ENCODE measurements at regions not wholly inside any gene's neighbourhood (a gene's known extent, or its start where the extent isn't known, plus 50 kb on each side); places are given as distances from the start of the nearest gene placed in this dataset.

DNA sequence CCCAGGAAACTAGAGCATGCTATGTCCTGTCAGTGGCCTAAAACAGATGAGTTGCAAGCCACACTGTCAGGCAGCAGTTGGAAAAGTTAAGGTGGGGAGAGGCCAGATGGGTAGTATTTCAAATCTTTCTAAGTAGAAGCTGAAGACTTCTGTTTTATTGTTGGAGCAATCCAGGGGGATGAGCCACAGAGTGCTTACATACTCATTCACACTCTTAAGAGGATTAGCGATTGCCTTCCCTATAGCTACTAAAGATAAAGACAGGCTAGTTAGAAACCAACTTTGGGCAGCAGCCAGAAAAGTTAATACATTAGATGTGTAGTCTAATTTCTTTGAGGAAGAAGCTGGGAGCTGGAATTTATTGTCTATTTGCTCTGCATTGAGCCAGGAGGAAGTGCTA lies 61.7 kb upstream of the ELAVL2 start:
- H3K9me3 ChIP-seq = no peaks in the 10 kb centered on the region
- no peaks in the 10 kb centered on the region for H3K36me3 ChIP-seq
- H3K4me3 ChIP-seq (replicated peaks in 1 of 3) = no peak overlapping the region
- intact Hi-C loops (cut with DNase I) = no loop called here
- TF ChIP-seq, protein P1, sequence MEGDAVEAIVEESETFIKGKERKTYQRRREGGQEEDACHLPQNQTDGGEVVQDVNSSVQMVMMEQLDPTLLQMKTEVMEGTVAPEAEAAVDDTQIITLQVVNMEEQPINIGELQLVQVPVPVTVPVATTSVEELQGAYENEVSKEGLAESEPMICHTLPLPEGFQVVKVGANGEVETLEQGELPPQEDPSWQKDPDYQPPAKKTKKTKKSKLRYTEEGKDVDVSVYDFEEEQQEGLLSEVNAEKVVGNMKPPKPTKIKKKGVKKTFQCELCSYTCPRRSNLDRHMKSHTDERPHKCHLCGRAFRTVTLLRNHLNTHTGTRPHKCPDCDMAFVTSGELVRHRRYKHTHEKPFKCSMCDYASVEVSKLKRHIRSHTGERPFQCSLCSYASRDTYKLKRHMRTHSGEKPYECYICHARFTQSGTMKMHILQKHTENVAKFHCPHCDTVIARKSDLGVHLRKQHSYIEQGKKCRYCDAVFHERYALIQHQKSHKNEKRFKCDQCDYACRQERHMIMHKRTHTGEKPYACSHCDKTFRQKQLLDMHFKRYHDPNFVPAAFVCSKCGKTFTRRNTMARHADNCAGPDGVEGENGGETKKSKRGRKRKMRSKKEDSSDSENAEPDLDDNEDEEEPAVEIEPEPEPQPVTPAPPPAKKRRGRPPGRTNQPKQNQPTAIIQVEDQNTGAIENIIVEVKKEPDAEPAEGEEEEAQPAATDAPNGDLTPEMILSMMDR (IDR thresholded peaks at IDR 0.05) = no peak
- no peak for TF ChIP-seq POLR2A (IDR thresholded peaks at IDR 0.05)
- H3K27me3 ChIP-seq = no peaks in the 10 kb centered on the region
- WGBS, 2 donors = 52 to 59% methylated on average over 1 of the region's 1 CpG
- H3K4me1 ChIP-seq = no peaks in the 10 kb centered on the region
- DNase-seq = no peak
- no peak overlapping the region for H3K27ac ChIP-seq
